ENCODE measurements at regions not wholly inside any gene's neighbourhood (a gene's known extent, or its start where the extent isn't known, plus 50 kb on each side); places are given as distances from the start of the nearest gene placed in this dataset.

DNA sequence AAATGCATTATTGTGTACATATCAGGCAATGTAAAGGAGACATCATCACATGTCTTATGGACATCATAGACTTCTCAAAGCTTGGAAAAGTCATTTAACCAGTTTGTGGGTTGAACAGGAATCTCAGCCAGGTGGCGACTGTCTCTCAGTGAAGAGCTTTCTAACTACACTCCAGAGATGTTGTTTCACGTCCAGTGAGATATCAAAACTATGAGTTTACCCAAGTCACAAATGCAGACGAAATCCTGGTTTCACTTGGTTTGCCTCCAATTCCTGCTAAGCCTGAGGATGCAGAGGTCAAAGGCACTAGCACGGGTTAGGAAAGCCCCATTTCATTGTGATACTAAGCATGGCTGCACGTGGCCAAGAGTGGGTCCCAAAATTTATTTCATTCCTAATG lies 384.5 kb upstream of the MEIS1 start:
- Histone ChIP-seq H4K8ac (ENCODE audit: low read depth in 2 of 2, low read length in 2 of 2) (no peak overlapping the region), H3K23ac (ENCODE audit: low read depth, low read length) (no peak overlapping the region), H3K27me3 (ENCODE audit: control insufficient read depth, insufficient read depth, low read length) (no peaks in the 10 kb centered on the region), H3K79me1 (ENCODE audit: low read depth in 1 of 2, low read length in 2 of 2) (no peaks in the 10 kb centered on the region), H3K4me1 (ENCODE audit: control insufficient read depth, insufficient read depth, low read length) (no peaks in the 10 kb centered on the region), H2BK5ac (ENCODE audit: low read depth, low read length, poor library complexity, severe bottlenecking) (no peak overlapping the region), H3K36me3 (ENCODE audit: control insufficient read depth, insufficient read depth, low read length) (no peaks in the 10 kb centered on the region), H4K5ac (ENCODE audit: low read depth, low read length) (no peak overlapping the region), H2AFZ (replicated peaks; ENCODE audit: low read length, poor library complexity) (no peak overlapping the region), H2BK20ac (ENCODE audit: low read depth, low read length) (no peak overlapping the region), H2BK15ac (ENCODE audit: low read depth, low read length) (no peak overlapping the region), H3K4ac (ENCODE audit: low read depth, low read length) (no peak overlapping the region), H4K20me1 (ENCODE audit: insufficient read depth, low read length) (no peaks in the 10 kb centered on the region), H3K4me2 (ENCODE audit: low read depth, low read length) (no peak overlapping the region), H3K9ac (ENCODE audit: low read depth, low read length) (no peak overlapping the region), H2AK5ac (ENCODE audit: low read depth, low read length) (no peak overlapping the region), H3K18ac (ENCODE audit: low read depth, low read length) (no peak overlapping the region), H3K9me1 (ENCODE audit: insufficient read depth, low read length) (no peaks in the 10 kb centered on the region), H3K27ac (ENCODE audit: insufficient read depth, low read length) (no peak overlapping the region), H2AK9ac (replicated peaks; ENCODE audit: low read depth, low read length, poor library complexity) (no peak overlapping the region), H3K9me3 (ENCODE audit: control insufficient read depth, insufficient read depth, low read length) (no peaks in the 10 kb centered on the region), H4K91ac (ENCODE audit: insufficient read depth, low read depth, low read length) (no peak overlapping the region), H3K14ac (replicated peaks; ENCODE audit: low read depth, low read length) (no peak overlapping the region), H3K4me3 (ENCODE audit: insufficient read depth, low read depth, low read length) (no peak overlapping the region), H2BK120ac (ENCODE audit: low read depth, low read length) (no peak overlapping the region), H3K56ac (ENCODE audit: extremely low read depth, insufficient read depth, low read length) (no peak overlapping the region)
- WGBS, 2 experiments (ENCODE audit: extremely low coverage in 2 of 2, insufficient read length in 1 of 2): 38% methylated on average over 2 of the region's 5 CpGs; no CpG with 5 or more reads in 1 of the 2 experiments
- BruUV-seq (replicated peaks): no TSS peak
- POLR2A ChIA-PET (ENCODE audit: unreplicated experiment): no interaction called here
- ATAC-seq (ENCODE audit: low read depth): no peak
- CTCF ChIA-PET: no interaction called here
- no peak for DNase-seq
- no peak for TF ChIP-seq NFE2L2 (IDR thresholded peaks at IDR 0.05; ENCODE audit: low read depth, low read length)
- TF ChIP-seq POLR2A (IDR thresholded peaks at IDR 0.05; ENCODE audit: low read depth, low read length): no peak
- no peak for TF ChIP-seq RAD21 (IDR thresholded peaks at IDR 0.05; ENCODE audit: low read length)
- TF ChIP-seq BHLHE40 (IDR thresholded peaks at IDR 0.05; ENCODE audit: low read depth, low read length): no peak
- no peak for TF ChIP-seq MXI1 (IDR thresholded peaks at IDR 0.05; ENCODE audit: borderline replicate concordance, low read depth, low read length)
- no peak for TF ChIP-seq USF2 (IDR thresholded peaks at IDR 0.05; ENCODE audit: low read depth, low read length)
- TF ChIP-seq SMC3 (IDR thresholded peaks at IDR 0.05; ENCODE audit: low read depth, low read length): no peak
- no peak for TF ChIP-seq ELK1 (IDR thresholded peaks at IDR 0.05; ENCODE audit: borderline replicate concordance, low read depth, low read length)
- TF ChIP-seq MAFK (IDR thresholded peaks at IDR 0.05; ENCODE audit: low read depth, low read length): no peak
- no peak for TF ChIP-seq RFX5 (IDR thresholded peaks at IDR 0.05; ENCODE audit: low read depth, low read length)
- no peak for TF ChIP-seq RCOR1 (IDR thresholded peaks at IDR 0.05; ENCODE audit: insufficient replicate concordance, low read length)
- TF ChIP-seq FOS (IDR thresholded peaks at IDR 0.05; ENCODE audit: low read depth, low read length): no peak
- TF ChIP-seq MAZ (IDR thresholded peaks at IDR 0.05; ENCODE audit: borderline replicate concordance, low read depth, low read length): no peak
- TF ChIP-seq CHD1 (IDR thresholded peaks at IDR 0.05; ENCODE audit: low read depth, low read length): no peak
- TF ChIP-seq CTCF (conservative IDR thresholded peaks at IDR 0.05; ENCODE audit: low read depth, low read length): no peak
- in situ Hi-C loops (cut with MboI; ENCODE audit: low sequenced_read_pairs): no loop called here
- dilution Hi-C loops (cut with HindIII; ENCODE audit: low sequenced_read_pairs, unreplicated experiment): no loop called here
- intact Hi-C loops (cut with micrococcal nuclease): no loop called here

Data from IMR-90 (cell line).